HL-60 (cell line): ENCODE measurements at regions not wholly inside any gene's neighbourhood (a gene's known extent, or its start where the extent isn't known, plus 50 kb on each side); places are given as distances from the start of the nearest gene placed in this dataset.

Experiments
- CTCF ChIP-seq: IDR thresholded peaks from one replicate; pipeline ENCODE4 v1.5.1; 2011; ENCODE audit warnings: low read length, control low read depth, inconsistent platforms; ENCODE audit not compliant: insufficient read depth
- GABPA ChIP-seq: IDR thresholded peaks from 2 replicates; pipeline ENCODE4 v1.6.1; 2012; ENCODE audit warnings: low read depth
- POLR2AphosphoS5 ChIP-seq: IDR thresholded peaks from 2 replicates; pipeline ENCODE4 v1.6.1; 2012; ENCODE audit warnings: low read depth
- REST ChIP-seq: IDR thresholded peaks from 2 replicates; pipeline ENCODE4 v1.6.1; 2012; ENCODE audit warnings: low read depth; ENCODE audit not compliant: insufficient replicate concordance
- SPI1 ChIP-seq: IDR thresholded peaks from 2 replicates; pipeline ENCODE4 v1.6.1; 2012; ENCODE audit warnings: low read depth, mild to moderate bottlenecking, borderline replicate concordance

GRCh38 chr6:149248693-149249369 is 68.7 kb upstream of the TAB2 start:
- TF ChIP-seq POLR2AphosphoS5 (no peak), CTCF (no peak), REST (no peak), GABPA (no peak), SPI1 (no peak)
